ENCODE measurements at regions not wholly inside any gene's neighbourhood (a gene's known extent, or its start where the extent isn't known, plus 50 kb on each side); places are given as distances from the start of the nearest gene placed in this dataset.

GRCh38 chr10:55630491-55631056 is 730.5 kb downstream of the ZWINT start:
- no peak for TF ChIP-seq PATZ1 (CRISPR knock-in tag; IDR thresholded peaks at IDR 0.05; ENCODE audit: borderline replicate concordance)
- no peak for TF ChIP-seq RARB (CRISPR knock-in tag; IDR thresholded peaks at IDR 0.05)
- no peak for TF ChIP-seq CSRNP3 (CRISPR knock-in tag; IDR thresholded peaks at IDR 0.05)
